ENCODE measurements at regions not wholly inside any gene's neighbourhood (a gene's known extent, or its start where the extent isn't known, plus 50 kb on each side); places are given as distances from the start of the nearest gene placed in this dataset.

DNA sequence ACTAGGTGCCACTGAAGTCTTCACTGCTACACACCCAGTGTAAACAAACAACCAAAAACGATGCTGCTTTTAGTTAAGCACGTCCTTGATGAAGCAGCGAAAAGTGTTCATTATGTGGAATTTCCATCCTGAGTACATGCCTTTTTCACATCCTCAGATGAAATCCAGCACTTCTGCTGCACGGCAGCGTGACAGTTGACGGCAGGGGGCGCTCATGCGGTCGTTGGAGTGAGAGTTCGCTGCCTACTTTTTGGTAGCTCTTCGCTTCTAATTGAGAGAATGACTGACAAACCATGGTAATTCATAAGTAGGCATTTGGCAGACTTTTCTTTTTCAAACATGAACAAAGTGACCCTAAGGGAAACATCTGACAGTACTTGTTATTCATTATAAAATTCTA, 1124.9 kb downstream of the EFNB2 start:
- ATAC-seq (ENCODE audit: low read depth), result no peak

DNA sequence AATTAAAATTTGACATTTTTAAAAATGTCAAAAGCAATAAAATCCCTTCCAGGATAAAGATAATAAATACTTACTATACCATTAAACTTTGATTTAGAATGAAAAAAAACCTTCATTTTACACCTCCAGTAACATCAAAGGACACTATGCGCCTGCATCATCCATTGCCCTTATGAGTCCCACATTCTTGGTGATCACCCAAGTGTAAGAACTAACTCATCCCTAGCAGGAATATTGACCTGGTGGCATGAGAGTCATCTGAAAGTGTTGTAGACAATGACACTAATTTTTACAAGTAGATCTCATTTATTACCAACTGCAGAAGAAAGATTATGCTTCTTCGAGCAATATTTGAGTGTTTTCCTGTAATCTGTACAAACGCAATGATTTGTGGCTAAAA, 1128.9 kb downstream of the EFNB2 start:
- no peaks in the 10 kb centered on the region for H3K27me3 ChIP-seq (ENCODE audit: insufficient read depth, poor library complexity, severe bottlenecking)
- no peaks in the 10 kb centered on the region for H3K9me3 ChIP-seq (ENCODE audit: severe bottlenecking)
- DNase-seq (ENCODE audit: low spot score), result no peak
- no peak for ATAC-seq (ENCODE audit: low read depth)
- no peaks in the 10 kb centered on the region for H3K4me1 ChIP-seq (ENCODE audit: insufficient read depth, poor library complexity, severe bottlenecking)
- no peak overlapping the region for H3K27ac ChIP-seq (ENCODE audit: poor library complexity, severe bottlenecking)
- TF ChIP-seq, protein P1, sequence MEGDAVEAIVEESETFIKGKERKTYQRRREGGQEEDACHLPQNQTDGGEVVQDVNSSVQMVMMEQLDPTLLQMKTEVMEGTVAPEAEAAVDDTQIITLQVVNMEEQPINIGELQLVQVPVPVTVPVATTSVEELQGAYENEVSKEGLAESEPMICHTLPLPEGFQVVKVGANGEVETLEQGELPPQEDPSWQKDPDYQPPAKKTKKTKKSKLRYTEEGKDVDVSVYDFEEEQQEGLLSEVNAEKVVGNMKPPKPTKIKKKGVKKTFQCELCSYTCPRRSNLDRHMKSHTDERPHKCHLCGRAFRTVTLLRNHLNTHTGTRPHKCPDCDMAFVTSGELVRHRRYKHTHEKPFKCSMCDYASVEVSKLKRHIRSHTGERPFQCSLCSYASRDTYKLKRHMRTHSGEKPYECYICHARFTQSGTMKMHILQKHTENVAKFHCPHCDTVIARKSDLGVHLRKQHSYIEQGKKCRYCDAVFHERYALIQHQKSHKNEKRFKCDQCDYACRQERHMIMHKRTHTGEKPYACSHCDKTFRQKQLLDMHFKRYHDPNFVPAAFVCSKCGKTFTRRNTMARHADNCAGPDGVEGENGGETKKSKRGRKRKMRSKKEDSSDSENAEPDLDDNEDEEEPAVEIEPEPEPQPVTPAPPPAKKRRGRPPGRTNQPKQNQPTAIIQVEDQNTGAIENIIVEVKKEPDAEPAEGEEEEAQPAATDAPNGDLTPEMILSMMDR (IDR thresholded peaks at IDR 0.05; ENCODE audit: poor library complexity, severe bottlenecking), result no peak
- H3K36me3 ChIP-seq (ENCODE audit: low read depth), result no peaks in the 10 kb centered on the region
- H3K4me3 ChIP-seq (ENCODE audit: severe bottlenecking), result no peak overlapping the region

More for the DNA sequence above, 1124.9 kb downstream of the EFNB2 start:
- Histone ChIP-seq H3K9me3 (ENCODE audit: severe bottlenecking) (no peaks in the 10 kb centered on the region), H3K4me1 (ENCODE audit: insufficient read depth, poor library complexity, severe bottlenecking) (no peaks in the 10 kb centered on the region), H3K36me3 (ENCODE audit: low read depth) (no peaks in the 10 kb centered on the region), H3K27me3 (ENCODE audit: insufficient read depth, poor library complexity, severe bottlenecking) (no peaks in the 10 kb centered on the region), H3K27ac (ENCODE audit: poor library complexity, severe bottlenecking) (no peak overlapping the region), H3K4me3 (ENCODE audit: severe bottlenecking) (no peak overlapping the region)
- TF ChIP-seq, protein P1 (IDR thresholded peaks at IDR 0.05; ENCODE audit: poor library complexity, severe bottlenecking), result peak; percentile 46
- DNase-seq (ENCODE audit: low spot score), result no peak

DNA sequence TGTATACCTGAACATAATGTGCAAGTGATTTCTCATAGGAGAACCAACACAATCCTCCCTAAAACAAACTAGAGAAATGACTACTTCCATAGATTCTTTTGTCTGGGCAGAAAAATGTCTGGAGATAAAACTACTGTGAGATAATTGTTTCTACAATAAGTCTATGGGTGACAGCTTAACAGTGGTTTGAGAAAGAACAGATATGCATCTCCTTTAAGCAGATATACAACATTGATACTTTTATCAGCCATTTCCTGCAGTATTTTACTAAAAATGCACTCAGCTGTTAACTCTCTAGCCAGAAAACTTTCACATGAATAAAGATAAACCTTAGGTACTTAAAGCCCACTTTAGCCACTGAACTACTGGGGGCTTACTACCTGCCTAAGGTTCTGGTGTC, 1132.4 kb downstream of the EFNB2 start:
- Histone ChIP-seq H3K4me3 (ENCODE audit: severe bottlenecking) (no peak overlapping the region), H3K36me3 (ENCODE audit: low read depth) (no peaks in the 10 kb centered on the region), H3K9me3 (ENCODE audit: severe bottlenecking) (no peaks in the 10 kb centered on the region), H3K4me1 (ENCODE audit: insufficient read depth, poor library complexity, severe bottlenecking) (no peaks in the 10 kb centered on the region), H3K27me3 (ENCODE audit: insufficient read depth, poor library complexity, severe bottlenecking) (no peaks in the 10 kb centered on the region), H3K27ac (ENCODE audit: poor library complexity, severe bottlenecking) (no peak overlapping the region)
- TF ChIP-seq, protein P1 (IDR thresholded peaks at IDR 0.05; ENCODE audit: poor library complexity, severe bottlenecking), result no peak
- no peak for ATAC-seq (ENCODE audit: low read depth)
- DNase-seq (ENCODE audit: low spot score), result no peak

DNA sequence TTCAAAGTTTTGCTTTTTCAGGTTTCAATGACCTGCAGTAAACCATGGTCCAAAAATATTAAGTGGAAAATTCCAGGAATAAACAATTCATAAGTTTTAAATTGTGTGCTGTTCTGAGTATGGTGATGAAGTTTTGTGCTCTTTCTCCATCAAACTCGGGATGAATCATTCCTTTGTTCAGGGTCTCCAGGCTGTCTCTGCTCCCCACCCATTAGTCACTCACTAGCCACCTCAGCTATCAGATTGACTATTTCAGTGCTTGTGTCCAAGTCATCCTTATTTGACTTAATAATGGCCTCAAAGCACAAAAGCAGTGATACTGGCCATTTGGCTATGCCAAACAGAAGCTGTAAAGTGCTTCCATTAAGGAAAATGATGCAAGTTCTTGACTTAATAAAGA, 1140.4 kb downstream of the EFNB2 start:
- no peaks in the 10 kb centered on the region for H3K4me1 ChIP-seq (ENCODE audit: insufficient read depth, poor library complexity, severe bottlenecking)

DNA sequence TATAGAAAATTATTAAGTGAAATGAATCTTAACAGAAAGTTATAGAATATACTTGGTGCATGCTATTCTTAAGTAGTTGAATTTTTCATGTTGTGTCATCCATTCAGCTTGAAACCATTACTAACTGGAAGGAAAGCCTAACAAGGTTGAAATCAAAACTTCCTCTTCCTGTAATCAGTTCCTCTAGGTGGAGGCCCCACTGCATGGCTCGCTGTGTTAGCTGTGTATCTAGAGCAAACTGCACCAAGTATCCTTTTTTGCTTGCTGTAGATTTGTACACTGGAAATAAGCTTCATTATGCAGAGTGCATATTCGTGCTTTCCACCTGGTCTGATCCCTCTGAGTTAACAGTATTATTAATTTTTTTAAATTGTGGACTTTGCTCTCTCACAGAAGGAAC, 1146.1 kb downstream of the EFNB2 start:
- H3K9me3 ChIP-seq (ENCODE audit: severe bottlenecking), result no peaks in the 10 kb centered on the region
- no peak overlapping the region for H3K27ac ChIP-seq (ENCODE audit: poor library complexity, severe bottlenecking)
- no peak for ATAC-seq (ENCODE audit: low read depth)
- H3K4me1 ChIP-seq (ENCODE audit: insufficient read depth, poor library complexity, severe bottlenecking), result no peaks in the 10 kb centered on the region
- DNase-seq (ENCODE audit: low spot score), result no peak
- H3K4me3 ChIP-seq (ENCODE audit: severe bottlenecking), result no peak overlapping the region
- H3K27me3 ChIP-seq (ENCODE audit: insufficient read depth, poor library complexity, severe bottlenecking), result no peaks in the 10 kb centered on the region
- no peaks in the 10 kb centered on the region for H3K36me3 ChIP-seq (ENCODE audit: low read depth)
- TF ChIP-seq, protein P1 (IDR thresholded peaks at IDR 0.05; ENCODE audit: poor library complexity, severe bottlenecking), result no peak

More for the DNA sequence above, 1140.4 kb downstream of the EFNB2 start:
- TF ChIP-seq, protein P1 (IDR thresholded peaks at IDR 0.05; ENCODE audit: poor library complexity, severe bottlenecking), result no peak
- Histone ChIP-seq H3K27me3 (ENCODE audit: insufficient read depth, poor library complexity, severe bottlenecking) (no peaks in the 10 kb centered on the region), H3K36me3 (ENCODE audit: low read depth) (no peaks in the 10 kb centered on the region), H3K27ac (ENCODE audit: poor library complexity, severe bottlenecking) (no peak overlapping the region), H3K9me3 (ENCODE audit: severe bottlenecking) (no peaks in the 10 kb centered on the region), H3K4me3 (ENCODE audit: severe bottlenecking) (no peak overlapping the region)
- ATAC-seq (ENCODE audit: low read depth) (no peak), DNase-seq (ENCODE audit: low spot score) (no peak)

All from RWPE2 (cell line).